GM21529 (cell line): ENCODE measurements at regions not wholly inside any gene's neighbourhood (a gene's known extent, or its start where the extent isn't known, plus 50 kb on each side); places are given as distances from the start of the nearest gene placed in this dataset.

Experiments used
- ATAC-seq: cut with Tn5 transposase; IDR thresholded peaks from one replicate; pipeline ENCODE4 v1.9.1; 2021; ENCODE audit not compliant: unreplicated experiment

DNA sequence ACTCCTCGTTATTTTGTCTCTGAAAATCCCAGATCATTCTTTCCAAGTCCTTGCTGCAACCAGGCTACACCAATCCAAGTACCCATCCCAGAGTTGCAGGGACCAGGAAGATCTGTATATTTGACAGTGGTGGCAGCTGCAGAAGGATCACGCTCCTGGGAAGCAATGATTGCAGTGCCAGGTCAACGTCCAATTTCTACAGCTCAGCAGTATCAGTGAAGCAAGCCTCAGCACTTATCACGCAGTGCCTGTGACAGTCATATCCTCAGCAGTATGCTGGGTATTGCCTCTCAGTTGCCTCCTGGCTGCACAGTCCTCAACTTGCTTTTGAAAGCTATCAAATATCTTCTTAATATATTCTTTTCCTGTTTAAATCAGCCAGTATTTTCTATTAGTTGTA lies 66.7 kb downstream of the BARHL2 start:
- ATAC-seq, result no peak

- ATAC-seq, result no peak
Observed at GRCh38 chr1:90640325-90640724, 76.8 kb downstream of the BARHL2 start.

DNA sequence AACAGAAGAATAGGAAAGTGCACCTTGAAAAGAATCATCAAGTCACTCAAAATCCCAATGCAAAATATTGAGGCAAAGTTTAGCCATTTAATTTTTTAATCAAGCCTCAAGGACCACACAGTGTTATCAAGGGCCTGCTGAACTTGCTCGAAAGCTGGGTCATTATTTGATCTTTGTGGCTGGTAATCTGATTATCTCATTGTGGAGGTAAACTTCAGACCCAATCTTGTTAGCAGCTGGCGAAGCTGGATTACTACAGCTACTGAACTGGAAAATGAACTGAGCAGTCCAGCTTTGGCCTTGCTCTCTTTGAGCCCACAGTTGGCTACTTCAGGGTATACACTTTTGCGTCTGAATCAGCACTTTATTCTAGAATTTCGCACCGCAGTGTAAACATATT lies 94.4 kb downstream of the BARHL2 start:
- no peak for ATAC-seq

DNA sequence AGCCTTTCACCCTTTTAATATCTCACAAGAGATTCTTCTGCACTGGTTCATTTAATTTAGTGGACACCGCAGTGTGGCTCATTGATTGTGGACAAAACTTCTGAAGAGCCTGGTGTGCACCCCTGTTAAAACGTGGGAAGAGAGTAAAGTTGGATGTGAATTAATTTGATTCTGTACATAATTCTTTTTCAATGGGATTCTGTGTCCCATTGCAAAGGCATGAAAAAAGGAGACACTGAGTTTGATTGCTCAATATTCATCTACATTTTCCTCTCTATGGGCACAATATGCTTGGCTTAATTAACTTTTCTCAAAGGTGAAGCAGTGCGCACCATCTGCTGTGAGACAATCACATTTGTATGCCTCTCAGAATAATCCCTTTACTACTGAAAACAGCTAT lies 95.1 kb downstream of the BARHL2 start:
- no peak for ATAC-seq

GRCh38 chr1:90616395-90616794 lies 100.7 kb downstream of the BARHL2 start:
- ATAC-seq, result no peak

GRCh38 chr1:90614872-90615271 lies 102.2 kb downstream of the BARHL2 start:
- no peak for ATAC-seq

- no peak for ATAC-seq
Observed at GRCh38 chr1:90613371-90613770, 103.7 kb downstream of the BARHL2 start.

- ATAC-seq, result no peak
Observed at GRCh38 chr1:90612033-90612432, 105.1 kb downstream of the BARHL2 start.

DNA sequence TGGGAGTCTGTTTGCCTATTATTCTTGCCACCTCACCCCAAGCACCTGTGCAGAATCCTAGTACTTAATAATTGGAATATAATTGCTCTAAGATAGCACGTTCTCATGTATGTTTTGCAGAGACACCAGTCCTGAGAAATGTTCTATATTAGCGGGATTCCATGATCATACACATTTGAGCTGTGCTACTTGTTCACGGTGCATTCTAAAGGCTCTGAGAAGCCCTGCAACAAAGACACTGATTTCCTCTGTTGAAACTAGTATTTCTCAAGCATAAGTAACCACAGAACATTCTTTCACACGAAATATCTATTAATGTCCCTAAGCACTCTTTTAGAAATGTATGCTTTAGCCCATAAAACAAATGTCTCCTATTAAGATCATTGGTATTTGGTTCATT lies 109.4 kb downstream of the BARHL2 start:
- ATAC-seq, result no peak

- ATAC-seq, result no peak
Observed at GRCh38 chr1:90605070-90605469, 112.0 kb downstream of the BARHL2 start.

DNA sequence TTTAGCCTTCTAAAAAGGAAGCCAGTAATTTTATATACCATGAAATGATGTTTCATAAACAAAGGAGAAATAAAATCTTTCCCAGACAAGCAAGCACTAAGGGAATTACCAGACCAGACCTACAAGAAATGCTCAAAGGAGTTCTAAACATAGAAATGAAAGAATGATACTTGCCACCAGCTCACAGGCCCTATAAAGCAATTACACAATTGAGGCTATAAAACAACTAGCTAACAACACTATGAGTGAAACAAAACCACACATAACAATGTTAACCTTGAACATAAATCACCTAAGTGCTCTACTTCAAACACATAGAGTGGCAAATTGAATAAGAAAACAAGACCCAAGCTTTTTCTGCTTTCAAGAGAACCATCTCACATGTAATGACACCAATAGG lies 123.8 kb downstream of the BARHL2 start:
- no peak for ATAC-seq

GRCh38 chr1:90591970-90592356 lies 125.1 kb downstream of the BARHL2 start:
- ATAC-seq, result no peak

DNA sequence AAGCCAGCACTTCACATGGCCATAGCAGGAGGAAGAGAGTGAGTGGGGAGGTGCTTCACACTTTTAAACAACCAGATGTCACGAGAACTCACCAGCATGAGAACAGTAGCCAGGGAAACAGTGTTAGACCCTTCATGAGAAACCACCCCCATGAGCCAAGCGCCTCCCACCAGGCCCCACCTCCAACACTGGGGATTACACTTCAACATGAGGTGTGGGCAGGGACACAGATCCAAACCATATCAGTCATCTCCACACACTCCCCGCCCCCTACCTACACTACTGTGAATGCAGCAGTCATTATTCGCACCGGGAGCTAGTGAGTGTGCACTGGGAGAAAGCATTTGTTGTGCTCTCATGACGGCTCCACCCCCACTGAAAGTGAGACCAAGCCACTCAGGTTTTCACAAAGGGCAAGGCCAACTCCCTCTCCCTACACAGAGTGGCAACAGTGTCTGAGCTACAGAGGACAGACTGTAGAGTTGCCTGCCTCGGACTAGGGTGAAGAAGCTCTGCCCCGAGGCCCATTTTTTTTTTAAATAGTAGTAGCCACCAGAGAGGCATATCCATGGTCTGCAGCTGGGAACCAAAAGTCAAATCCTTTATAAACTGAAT lies 125.6 kb downstream of the BARHL2 start:
- no peak for ATAC-seq

DNA sequence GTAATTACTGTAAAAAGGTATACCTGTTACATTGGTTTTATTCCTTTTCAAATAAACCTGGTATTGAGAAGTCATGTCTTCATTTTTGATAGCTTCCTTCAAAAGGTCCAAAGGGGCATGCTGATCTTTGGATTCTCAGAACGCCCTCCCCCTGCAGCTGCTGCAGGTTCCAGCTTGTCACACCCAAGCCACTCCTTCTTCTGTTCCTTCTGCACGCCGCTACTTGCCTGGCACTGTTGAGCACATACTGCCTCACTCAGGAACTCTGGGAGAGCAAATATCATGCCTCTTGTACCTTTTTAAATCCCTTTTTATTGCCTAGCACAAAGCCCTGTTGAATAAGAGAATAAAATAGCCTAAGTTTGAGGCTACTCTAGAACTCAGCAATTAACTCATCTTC lies 136.9 kb downstream of the BARHL2 start:
- ATAC-seq, result no peak

DNA sequence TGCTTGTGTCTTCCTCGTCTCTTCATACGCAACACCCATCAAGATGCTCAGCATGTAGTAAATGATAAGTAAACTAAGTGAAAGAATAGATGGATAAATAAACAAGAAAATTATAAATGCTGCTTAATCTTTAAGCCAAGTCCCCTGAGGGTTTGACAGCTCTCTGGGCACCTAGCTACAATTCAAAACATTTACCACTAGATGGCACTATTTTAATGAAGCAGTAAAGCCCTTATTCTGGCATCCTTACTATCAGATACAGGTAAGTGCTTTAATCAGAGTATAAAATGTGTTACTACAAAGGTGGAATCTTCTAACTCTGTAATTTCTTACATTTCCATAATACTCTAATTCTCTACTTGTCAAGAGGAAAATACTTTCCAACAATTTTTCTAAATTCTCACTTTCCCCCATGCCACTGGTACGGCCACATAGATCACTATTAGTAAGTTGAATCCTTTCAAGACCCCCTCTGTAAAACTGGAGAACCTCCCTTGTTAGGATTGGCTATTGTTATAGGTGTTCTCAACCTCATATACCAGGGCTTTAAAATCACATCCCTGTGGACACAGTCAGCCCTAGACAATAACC lies 137.8 kb downstream of the BARHL2 start:
- peak; percentile 76 for ATAC-seq

GRCh38 chr1:90574692-90575370 lies 142.3 kb downstream of the BARHL2 start:
- ATAC-seq, result no peak

DNA sequence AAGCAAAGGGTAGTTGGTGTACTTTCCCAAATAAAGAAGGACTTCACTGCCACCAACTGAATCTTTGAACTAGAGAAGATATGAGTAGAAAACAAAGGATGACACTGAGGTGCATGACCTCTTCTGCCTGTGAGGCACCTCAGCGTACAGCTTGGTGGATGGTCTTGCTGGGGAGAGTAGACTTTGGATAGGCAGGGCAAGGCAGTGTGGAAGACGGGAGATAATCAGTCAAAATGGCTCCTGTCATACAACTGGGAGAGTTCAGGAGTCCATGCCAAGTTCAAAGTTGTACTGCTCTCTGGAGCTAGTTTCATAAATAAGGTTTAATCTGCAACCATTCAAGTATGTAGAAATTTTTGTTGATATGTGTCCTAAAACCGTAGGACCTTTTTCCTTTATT lies 143.4 kb downstream of the BARHL2 start:
- ATAC-seq, result no peak

- ATAC-seq, result no peak
Observed at GRCh38 chr1:90572446-90572845, 144.7 kb downstream of the BARHL2 start.

GRCh38 chr1:90568436-90568835 lies 148.7 kb downstream of the BARHL2 start:
- ATAC-seq, result no peak

GRCh38 chr1:90564164-90564563 lies 152.9 kb downstream of the BARHL2 start:
- no peak for ATAC-seq

DNA sequence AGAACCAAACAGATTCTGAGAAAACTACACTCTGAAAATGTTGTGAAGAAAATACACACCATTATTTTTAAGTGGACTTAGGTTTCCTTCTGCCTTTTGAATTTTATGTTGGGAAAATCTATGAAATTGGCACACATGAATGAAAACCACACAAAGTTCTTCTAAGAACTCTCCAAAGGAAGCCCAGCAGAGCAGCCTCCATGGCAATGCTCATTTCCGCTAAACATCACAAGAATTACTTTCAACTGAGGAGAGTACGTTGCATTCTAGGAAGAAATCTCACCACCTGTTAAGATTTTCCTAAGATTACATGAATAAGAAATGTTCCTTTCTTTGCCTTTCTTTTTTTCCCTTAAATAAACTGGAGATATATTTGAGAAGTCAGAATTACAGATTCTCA lies 154.2 kb downstream of the BARHL2 start:
- ATAC-seq, result no peak

- no peak for ATAC-seq
Observed at GRCh38 chr1:90561911-90562310, 155.2 kb downstream of the BARHL2 start.
